ENCODE measurements at regions not wholly inside any gene's neighbourhood (a gene's known extent, or its start where the extent isn't known, plus 50 kb on each side); places are given as distances from the start of the nearest gene placed in this dataset.

DNA sequence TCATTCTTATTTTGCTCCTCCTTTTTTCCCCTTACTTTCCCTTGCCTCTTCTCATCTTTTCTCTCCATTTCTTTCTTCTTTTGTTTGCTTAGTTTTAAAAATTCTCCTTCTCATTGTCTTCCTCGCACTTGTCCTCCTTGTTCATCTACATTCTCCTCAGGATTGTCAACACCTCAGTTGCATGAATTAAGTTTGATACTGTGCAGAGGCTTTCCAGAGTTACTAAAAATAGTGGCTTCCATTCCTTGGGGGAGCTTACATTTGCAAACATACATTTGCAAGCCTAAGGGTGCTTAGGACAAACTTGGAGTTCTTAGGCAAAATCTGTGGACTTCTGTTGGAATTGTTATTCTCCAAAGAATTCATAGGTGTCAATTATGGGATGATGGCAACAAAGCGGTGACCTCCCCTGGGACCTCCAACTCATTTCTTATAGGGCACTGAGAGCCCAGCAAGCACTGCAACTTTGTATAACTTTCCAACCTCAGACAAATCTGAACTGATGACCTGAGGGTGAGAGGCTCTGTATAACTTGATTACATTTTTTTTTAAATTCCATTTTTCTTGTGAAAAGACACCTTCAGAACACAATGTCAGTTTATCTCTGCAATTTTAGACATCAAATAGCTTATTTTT, 371.4 kb downstream of the TMEM38B start:
- dilution Hi-C loops (cut with MboI; ENCODE audit: extremely low pct_ligation_motif_present, low sequenced_read_pairs) = no loop called here

DNA sequence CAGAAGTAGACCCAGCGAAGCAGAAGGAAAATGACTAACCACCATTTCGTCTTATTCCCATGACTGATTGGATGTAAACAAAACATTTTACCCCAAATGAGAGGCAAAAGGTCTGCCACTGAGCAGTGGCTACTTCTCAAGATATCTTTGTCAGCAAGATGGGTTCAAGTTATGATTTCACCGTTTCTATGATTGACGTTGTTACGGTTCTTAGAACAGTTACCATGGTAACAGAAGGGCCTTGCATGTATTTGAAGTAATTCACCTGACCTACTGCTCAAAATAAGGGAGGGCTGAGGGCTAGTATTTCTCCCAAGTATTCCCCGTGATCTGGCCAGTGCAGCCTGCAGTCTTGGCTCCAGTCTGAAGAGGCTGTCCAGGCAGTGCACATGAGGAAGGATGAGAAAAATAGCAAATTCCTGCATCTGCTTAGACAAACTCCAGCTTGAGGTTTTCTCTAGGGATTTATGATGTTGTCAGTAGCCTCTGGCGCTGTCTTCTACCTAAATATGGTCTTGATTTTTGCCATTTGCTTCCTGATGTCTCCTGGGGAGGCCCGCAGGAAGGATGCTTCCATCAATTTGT, 372.7 kb downstream of the TMEM38B start:
- no peak for DNase-seq (ENCODE audit: low read depth, low spot score)
- Histone ChIP-seq H3K4me2 (ENCODE audit: control insufficient read depth, extremely low read depth, insufficient read depth, low read depth, low read length) (no peak overlapping the region), H3K27ac (ENCODE audit: control insufficient read depth, insufficient read depth, low read length) (no peak overlapping the region), H3K9ac (ENCODE audit: control insufficient read depth, extremely low read depth, insufficient read depth, low read length) (no peak overlapping the region), H3K4me3 (ENCODE audit: control insufficient read depth in 2 of 3, extremely low read depth in 1 of 3, insufficient read depth in 2 of 3, low read depth in 1 of 3, low read length in 3 of 3) (no peak overlapping the region), H3K4me1 (ENCODE audit: control insufficient read depth, extremely low read depth, insufficient read depth, low read length) (no peaks in the 10 kb centered on the region), H2AFZ (ENCODE audit: control insufficient read depth, low read length) (no peak overlapping the region), H3K9me1 (ENCODE audit: control insufficient read depth, extremely low read depth, insufficient read depth, low read length) (no peaks in the 10 kb centered on the region), H3K79me2 (ENCODE audit: control insufficient read depth, insufficient read depth, low read length) (no peaks in the 10 kb centered on the region), H4K20me1 (ENCODE audit: control insufficient read depth, extremely low read depth, insufficient read depth, low read length) (no peaks in the 10 kb centered on the region), H3K36me3 (ENCODE audit: control insufficient read depth in 2 of 2, extremely low read depth in 1 of 2, insufficient read depth in 2 of 2, low read length in 2 of 2) (no peaks in the 10 kb centered on the region), H3K27me3 (ENCODE audit: control insufficient read depth, extremely low read depth, insufficient read depth, low read length) (no peaks in the 10 kb centered on the region), H3K9me3 (ENCODE audit: control insufficient read depth, low read depth, low read length) (no peaks in the 10 kb centered on the region)
- dilution Hi-C loops (cut with MboI; ENCODE audit: extremely low pct_ligation_motif_present, low sequenced_read_pairs) = no loop called here
- no peak for FAIRE-seq
- TF ChIP-seq, protein P1, sequence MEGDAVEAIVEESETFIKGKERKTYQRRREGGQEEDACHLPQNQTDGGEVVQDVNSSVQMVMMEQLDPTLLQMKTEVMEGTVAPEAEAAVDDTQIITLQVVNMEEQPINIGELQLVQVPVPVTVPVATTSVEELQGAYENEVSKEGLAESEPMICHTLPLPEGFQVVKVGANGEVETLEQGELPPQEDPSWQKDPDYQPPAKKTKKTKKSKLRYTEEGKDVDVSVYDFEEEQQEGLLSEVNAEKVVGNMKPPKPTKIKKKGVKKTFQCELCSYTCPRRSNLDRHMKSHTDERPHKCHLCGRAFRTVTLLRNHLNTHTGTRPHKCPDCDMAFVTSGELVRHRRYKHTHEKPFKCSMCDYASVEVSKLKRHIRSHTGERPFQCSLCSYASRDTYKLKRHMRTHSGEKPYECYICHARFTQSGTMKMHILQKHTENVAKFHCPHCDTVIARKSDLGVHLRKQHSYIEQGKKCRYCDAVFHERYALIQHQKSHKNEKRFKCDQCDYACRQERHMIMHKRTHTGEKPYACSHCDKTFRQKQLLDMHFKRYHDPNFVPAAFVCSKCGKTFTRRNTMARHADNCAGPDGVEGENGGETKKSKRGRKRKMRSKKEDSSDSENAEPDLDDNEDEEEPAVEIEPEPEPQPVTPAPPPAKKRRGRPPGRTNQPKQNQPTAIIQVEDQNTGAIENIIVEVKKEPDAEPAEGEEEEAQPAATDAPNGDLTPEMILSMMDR (optimal IDR thresholded peaks at IDR 0.05 in 1 of 3, IDR thresholded peaks at IDR 0.05 in 1 of 3, conservative IDR thresholded peaks at IDR 0.05 in 1 of 3; ENCODE audit: extremely low read depth in 1 of 3, insufficient read depth in 2 of 3, low read length in 3 of 3) = no peak
- TF ChIP-seq EZH2 (IDR thresholded peaks at IDR 0.05; ENCODE audit: low read length) = no peak

More for the DNA sequence above, 371.4 kb downstream of the TMEM38B start:
- no peak overlapping the region for H3K4me3 ChIP-seq (ENCODE audit: control insufficient read depth in 2 of 3, extremely low read depth in 1 of 3, insufficient read depth in 2 of 3, low read depth in 1 of 3, low read length in 3 of 3)
- no peak overlapping the region for H2AFZ ChIP-seq (ENCODE audit: control insufficient read depth, low read length)
- H3K9me1 ChIP-seq (ENCODE audit: control insufficient read depth, extremely low read depth, insufficient read depth, low read length) = no peaks in the 10 kb centered on the region
- H3K4me1 ChIP-seq (ENCODE audit: control insufficient read depth, extremely low read depth, insufficient read depth, low read length) = no peaks in the 10 kb centered on the region
- FAIRE-seq (no peak), DNase-seq (ENCODE audit: low read depth, low spot score) (no peak)
- no peak overlapping the region for H3K27ac ChIP-seq (ENCODE audit: control insufficient read depth, insufficient read depth, low read length)
- no peaks in the 10 kb centered on the region for H3K9me3 ChIP-seq (ENCODE audit: control insufficient read depth, low read depth, low read length)
- H3K27me3 ChIP-seq (ENCODE audit: control insufficient read depth, extremely low read depth, insufficient read depth, low read length) = no peaks in the 10 kb centered on the region
- H4K20me1 ChIP-seq (ENCODE audit: control insufficient read depth, extremely low read depth, insufficient read depth, low read length) = no peaks in the 10 kb centered on the region
- no peaks in the 10 kb centered on the region for H3K79me2 ChIP-seq (ENCODE audit: control insufficient read depth, insufficient read depth, low read length)
- TF ChIP-seq, protein P1 (optimal IDR thresholded peaks at IDR 0.05 in 1 of 3, IDR thresholded peaks at IDR 0.05 in 1 of 3, conservative IDR thresholded peaks at IDR 0.05 in 1 of 3; ENCODE audit: extremely low read depth in 1 of 3, insufficient read depth in 2 of 3, low read length in 3 of 3) = no peak
- no peak for TF ChIP-seq EZH2 (IDR thresholded peaks at IDR 0.05; ENCODE audit: low read length)
- H3K9ac ChIP-seq (ENCODE audit: control insufficient read depth, extremely low read depth, insufficient read depth, low read length) = no peak overlapping the region
- H3K4me2 ChIP-seq (ENCODE audit: control insufficient read depth, extremely low read depth, insufficient read depth, low read depth, low read length) = no peak overlapping the region
- no peaks in the 10 kb centered on the region for H3K36me3 ChIP-seq (ENCODE audit: control insufficient read depth in 2 of 2, extremely low read depth in 1 of 2, insufficient read depth in 2 of 2, low read length in 2 of 2)
